GM12872 (cell line): ENCODE measurements at regions not wholly inside any gene's neighbourhood (a gene's known extent, or its start where the extent isn't known, plus 50 kb on each side); places are given as distances from the start of the nearest gene placed in this dataset.

Source experiments
- TF ChIP-seq, protein P1 (sequence below): IDR thresholded peaks from 3 replicates; pipeline ENCODE4 v1.5.1; 2011; ENCODE audit warnings: low read depth, mild to moderate bottlenecking, low read length, moderate library complexity; ENCODE audit not compliant: insufficient read depth

DNA sequence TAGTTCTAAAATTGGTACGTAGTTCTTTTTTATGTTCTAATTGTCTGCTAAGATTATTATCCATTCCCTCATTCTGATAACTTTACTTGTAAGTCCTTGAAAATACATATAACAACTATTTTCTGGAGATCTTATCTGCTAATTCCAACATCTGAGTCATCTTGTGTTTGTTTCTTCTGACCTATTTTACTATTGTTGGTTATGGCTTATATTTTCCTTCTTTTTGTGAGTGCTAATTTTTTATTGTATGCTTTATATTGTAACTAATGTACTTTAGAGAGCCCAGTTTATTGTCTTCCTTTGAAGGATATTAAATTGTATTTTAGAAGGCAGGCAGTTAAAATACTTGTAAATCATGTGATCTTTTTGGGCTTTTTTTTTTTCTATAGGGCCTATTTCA is 149.3 kb upstream of the LRFN5 start:
- TF ChIP-seq, protein P1, sequence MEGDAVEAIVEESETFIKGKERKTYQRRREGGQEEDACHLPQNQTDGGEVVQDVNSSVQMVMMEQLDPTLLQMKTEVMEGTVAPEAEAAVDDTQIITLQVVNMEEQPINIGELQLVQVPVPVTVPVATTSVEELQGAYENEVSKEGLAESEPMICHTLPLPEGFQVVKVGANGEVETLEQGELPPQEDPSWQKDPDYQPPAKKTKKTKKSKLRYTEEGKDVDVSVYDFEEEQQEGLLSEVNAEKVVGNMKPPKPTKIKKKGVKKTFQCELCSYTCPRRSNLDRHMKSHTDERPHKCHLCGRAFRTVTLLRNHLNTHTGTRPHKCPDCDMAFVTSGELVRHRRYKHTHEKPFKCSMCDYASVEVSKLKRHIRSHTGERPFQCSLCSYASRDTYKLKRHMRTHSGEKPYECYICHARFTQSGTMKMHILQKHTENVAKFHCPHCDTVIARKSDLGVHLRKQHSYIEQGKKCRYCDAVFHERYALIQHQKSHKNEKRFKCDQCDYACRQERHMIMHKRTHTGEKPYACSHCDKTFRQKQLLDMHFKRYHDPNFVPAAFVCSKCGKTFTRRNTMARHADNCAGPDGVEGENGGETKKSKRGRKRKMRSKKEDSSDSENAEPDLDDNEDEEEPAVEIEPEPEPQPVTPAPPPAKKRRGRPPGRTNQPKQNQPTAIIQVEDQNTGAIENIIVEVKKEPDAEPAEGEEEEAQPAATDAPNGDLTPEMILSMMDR, result no peak

DNA sequence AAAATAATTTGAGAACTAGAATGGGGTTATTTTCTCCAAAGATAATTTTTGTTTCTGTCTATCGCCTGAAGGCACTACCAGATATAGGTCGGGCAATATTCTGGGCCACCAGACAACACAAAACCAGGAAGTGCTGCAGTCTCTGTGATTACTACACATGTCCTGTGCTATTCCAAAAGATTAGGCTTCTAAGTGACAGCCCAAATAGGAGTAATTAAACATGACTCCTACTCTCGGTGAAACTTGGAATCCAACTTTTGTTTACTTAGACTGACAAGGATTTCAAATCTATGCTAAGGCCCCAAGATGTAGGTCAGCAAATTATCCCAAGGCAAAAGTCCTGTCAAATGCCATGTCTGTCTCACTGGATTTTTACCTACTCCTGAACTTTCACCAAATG is 157.6 kb upstream of the LRFN5 start:
- TF ChIP-seq, protein P1, result no peak

DNA sequence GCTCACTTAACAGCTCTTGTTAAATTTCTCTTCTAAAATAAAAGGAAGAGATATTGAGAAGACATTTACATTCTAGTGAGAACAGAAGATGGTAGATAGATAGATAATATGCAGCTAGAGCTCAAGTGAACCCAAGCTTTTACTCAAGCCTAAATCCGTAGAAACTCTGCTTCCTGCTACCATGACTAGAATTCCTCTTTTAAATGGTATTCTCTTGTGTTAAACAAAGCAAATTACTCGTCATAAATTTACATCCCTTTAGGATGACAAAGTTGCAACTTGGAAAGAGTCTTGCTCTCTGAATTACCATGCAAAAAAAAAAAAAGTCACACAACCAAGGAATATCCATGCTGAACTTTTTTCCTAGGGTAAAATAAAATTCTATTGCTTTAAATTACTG is 160.7 kb upstream of the LRFN5 start:
- TF ChIP-seq, protein P1, result no peak

DNA sequence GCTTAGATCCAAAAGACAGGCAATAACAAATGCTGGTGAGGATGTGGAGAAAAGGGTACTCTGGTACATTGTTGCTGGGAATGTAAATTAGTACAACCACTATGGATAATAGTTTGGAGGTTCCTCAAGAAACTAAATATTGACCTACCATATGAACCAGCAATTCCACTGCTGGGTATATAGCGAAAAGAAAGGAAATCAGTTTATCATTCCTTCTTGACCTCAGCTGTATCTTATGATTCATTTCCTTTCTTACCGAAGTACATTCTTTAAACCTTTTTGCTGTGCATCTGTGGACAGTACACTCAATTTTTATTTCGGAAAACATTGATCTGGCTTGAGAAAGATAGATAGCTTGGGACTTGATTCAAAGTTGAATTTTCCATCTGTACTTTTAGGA is 183.2 kb upstream of the LRFN5 start:
- TF ChIP-seq, protein P1, result no peak

DNA sequence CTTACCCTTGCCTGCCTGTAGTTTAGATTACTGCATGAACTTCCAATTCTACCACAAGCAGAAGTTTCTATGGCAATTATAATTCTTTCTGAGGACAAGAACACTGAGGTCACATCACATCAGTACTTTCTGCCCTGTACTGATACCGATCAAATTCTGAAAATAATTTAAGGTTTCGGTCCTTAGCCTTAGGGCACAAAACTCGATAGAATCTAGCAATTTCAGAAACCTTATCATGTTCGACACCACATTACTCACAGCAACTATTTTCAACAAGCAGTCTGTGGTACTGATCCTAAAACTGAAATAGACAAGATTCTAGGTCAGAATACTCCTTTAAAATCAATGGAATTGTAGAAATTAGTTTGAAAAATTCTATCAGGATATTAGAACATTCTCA is 187.0 kb upstream of the LRFN5 start:
- TF ChIP-seq, protein P1, result no peak

DNA sequence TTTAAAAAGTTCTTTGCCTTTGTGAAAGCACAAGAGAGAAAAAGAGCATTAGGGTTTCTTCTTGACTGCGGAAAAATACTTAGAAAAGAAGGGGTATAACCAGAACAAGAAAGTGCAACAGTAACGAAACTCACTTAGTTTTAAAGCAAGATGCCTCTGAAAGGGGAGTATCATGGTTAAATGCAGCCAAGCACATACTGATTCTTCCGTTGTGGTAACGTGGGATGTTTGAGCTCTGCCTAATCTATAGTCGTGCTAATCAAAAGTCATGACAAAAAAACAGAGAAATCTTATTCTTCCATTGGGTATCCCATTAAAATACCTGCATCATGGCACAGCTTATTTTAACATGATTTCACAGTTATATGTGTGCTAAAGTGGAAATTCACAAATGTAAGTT is 187.8 kb upstream of the LRFN5 start:
- TF ChIP-seq, protein P1, result no peak

DNA sequence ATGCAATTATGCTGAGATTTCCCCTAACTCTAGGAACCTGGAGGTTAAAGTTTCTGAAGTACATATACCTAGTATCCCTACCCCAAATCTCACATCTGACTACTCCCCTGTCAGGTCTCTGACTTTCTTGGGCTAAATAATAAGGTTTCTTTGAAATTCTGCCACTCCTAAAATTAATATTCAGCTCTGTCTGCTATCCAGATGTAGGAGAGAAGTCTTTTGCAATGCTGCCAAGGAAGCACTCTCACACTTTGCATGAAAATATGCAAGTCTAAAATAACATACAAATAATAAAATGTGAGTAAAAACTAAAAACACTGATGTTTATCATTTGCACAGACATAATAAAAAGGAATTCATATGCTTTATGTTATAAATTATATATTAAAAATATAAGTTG is 196.9 kb upstream of the LRFN5 start:
- TF ChIP-seq, protein P1, result no peak

DNA sequence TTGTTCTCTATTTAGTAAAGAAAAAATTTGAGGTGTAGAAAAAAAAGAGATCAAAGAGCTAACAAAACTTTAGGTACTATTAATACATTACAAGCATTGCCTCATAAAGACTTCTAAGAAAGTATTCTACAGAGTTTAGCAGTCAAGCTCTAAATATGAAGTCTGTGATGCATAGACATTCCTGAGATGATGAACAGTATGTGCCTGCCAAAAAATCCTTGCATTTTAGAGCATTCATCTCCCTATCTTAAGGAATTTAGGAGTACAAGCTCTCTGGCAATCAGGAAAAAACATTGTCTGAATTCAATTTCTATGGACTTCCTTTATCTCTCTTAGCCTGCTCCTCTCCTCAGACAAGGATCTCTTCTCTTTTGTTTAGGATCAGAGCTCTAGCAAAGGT is 202.6 kb upstream of the LRFN5 start:
- TF ChIP-seq, protein P1, result no peak
